ENCODE measurements at regions not wholly inside any gene's neighbourhood (a gene's known extent, or its start where the extent isn't known, plus 50 kb on each side); places are given as distances from the start of the nearest gene placed in this dataset.
"Not testable (repeated sequence)": the region's sequence is repeated elsewhere in the genome, so short reads cannot be mapped to it uniquely, and the experiment has no call there.

DNA sequence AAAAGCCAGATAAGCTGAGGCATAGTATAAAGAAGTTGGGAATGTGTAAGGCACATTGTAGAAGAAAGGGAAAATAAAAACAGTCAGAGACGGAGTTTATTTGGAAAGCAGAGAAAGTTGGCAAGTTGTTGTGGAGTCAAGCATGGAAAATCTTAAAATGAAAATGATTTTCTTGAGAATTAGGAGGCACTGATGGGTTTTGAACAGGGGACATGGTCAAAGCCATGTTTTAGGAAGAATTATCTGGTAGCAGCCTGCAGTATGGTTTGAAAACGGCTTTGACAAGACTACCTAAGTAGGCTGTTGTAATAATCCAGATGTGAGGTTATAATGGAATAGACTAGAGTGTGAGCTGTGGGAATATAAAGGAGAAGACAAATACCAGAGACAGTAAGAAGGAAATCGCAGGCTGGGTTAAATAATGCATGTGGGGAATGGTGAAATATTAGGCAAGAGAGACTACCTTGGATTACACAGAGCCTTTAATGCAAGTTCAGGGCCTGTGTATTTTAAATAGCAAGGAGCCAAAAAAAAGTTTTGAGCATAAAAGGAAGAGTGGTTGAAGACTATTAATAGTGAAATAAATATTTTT, 130.4 kb upstream of the MEOX2 start:
- Histone ChIP-seq H3K9me3 (ENCODE audit: control insufficient read depth, insufficient read depth, low read length) (no peaks in the 10 kb centered on the region), H3K79me2 (ENCODE audit: control insufficient read depth, low read length) (no peaks in the 10 kb centered on the region), H3K4me2 (ENCODE audit: low read length) (no peak overlapping the region), H3K4me3 (ENCODE audit: low read length) (no peak overlapping the region), H3K27ac (ENCODE audit: low read depth, low read length) (no peak overlapping the region), H3K36me3 (ENCODE audit: control insufficient read depth, low read length) (no peaks in the 10 kb centered on the region), H4K20me1 (ENCODE audit: control insufficient read depth, insufficient read depth, low read depth, low read length) (no peaks in the 10 kb centered on the region), H3K27me3 (ENCODE audit: control insufficient read depth, low read length) (no peaks in the 10 kb centered on the region), H3F3A (ENCODE audit: control insufficient read depth, insufficient read depth) (no peaks in the 10 kb centered on the region), H3K9me2 (replicated peaks; ENCODE audit: control insufficient read depth, low read length) (no peaks in the 10 kb centered on the region), H3K4me1 (ENCODE audit: control insufficient read depth, low read length) (no peaks in the 10 kb centered on the region)
- no peak for TF ChIP-seq EZH2phosphoT487 (IDR thresholded peaks at IDR 0.05; ENCODE audit: borderline replicate concordance, low read length)
- no peak for TF ChIP-seq CTCF (IDR thresholded peaks at IDR 0.05; ENCODE audit: low read depth, low read length, poor library complexity, severe bottlenecking)

GRCh38 chr7:15813448-15813847, 127.0 kb upstream of the MEOX2 start:
- no peaks in the 10 kb centered on the region for H3F3A ChIP-seq (ENCODE audit: control insufficient read depth, insufficient read depth)
- H3K4me1 ChIP-seq (ENCODE audit: control insufficient read depth, low read length) = no peaks in the 10 kb centered on the region
- H3K27ac ChIP-seq (ENCODE audit: low read depth, low read length) = no peak overlapping the region
- H3K27me3 ChIP-seq (ENCODE audit: control insufficient read depth, low read length) = no peaks in the 10 kb centered on the region
- no peaks in the 10 kb centered on the region for H3K9me3 ChIP-seq (ENCODE audit: control insufficient read depth, insufficient read depth, low read length)
- no peak overlapping the region for H3K4me3 ChIP-seq (ENCODE audit: low read length)
- no peak for TF ChIP-seq EZH2phosphoT487 (IDR thresholded peaks at IDR 0.05; ENCODE audit: borderline replicate concordance, low read length)
- no peak for TF ChIP-seq CTCF (IDR thresholded peaks at IDR 0.05; ENCODE audit: low read depth, low read length, poor library complexity, severe bottlenecking)
- no peaks in the 10 kb centered on the region; the same call in 1 of the 2 replicates for H3K9me2 ChIP-seq (replicated peaks; ENCODE audit: control insufficient read depth, low read length)
- H3K79me2 ChIP-seq (ENCODE audit: control insufficient read depth, low read length) = no peaks in the 10 kb centered on the region
- no peaks in the 10 kb centered on the region for H4K20me1 ChIP-seq (ENCODE audit: control insufficient read depth, insufficient read depth, low read depth, low read length)
- H3K4me2 ChIP-seq (ENCODE audit: low read length) = no peak overlapping the region
- H3K36me3 ChIP-seq (ENCODE audit: control insufficient read depth, low read length) = no peaks in the 10 kb centered on the region

DNA sequence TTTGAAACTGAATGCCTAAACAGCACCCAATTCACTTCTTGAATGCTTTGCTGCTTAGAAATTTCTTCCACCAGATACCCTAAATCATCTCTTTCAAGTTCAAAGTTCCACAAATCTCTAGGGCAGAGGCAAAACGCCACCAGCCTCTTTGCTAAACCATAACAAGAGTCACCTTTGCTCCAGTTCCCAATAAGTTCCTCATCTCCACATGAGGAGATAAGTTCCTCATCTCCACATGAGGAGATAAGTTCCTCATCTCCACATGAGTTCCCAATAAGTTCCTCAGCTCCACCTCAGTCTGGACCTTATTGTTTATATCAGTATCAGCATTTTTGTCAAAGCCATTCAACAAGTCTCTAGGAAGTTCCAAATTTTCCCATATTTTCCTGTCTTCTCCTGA, 123.9 kb upstream of the MEOX2 start:
- not testable (repeated sequence) for H3K9me2 ChIP-seq (replicated peaks; ENCODE audit: control insufficient read depth, low read length); H3K27ac ChIP-seq (ENCODE audit: low read depth, low read length); H3K9me3 ChIP-seq (ENCODE audit: control insufficient read depth, insufficient read depth, low read length); H3K4me2 ChIP-seq (ENCODE audit: low read length); H3K4me3 ChIP-seq (ENCODE audit: low read length); H3K36me3 ChIP-seq (ENCODE audit: control insufficient read depth, low read length); H3K4me1 ChIP-seq (ENCODE audit: control insufficient read depth, low read length); H3K79me2 ChIP-seq (ENCODE audit: control insufficient read depth, low read length); H3F3A ChIP-seq (ENCODE audit: control insufficient read depth, insufficient read depth); H3K27me3 ChIP-seq (ENCODE audit: control insufficient read depth, low read length); H4K20me1 ChIP-seq (ENCODE audit: control insufficient read depth, insufficient read depth, low read depth, low read length)

DNA sequence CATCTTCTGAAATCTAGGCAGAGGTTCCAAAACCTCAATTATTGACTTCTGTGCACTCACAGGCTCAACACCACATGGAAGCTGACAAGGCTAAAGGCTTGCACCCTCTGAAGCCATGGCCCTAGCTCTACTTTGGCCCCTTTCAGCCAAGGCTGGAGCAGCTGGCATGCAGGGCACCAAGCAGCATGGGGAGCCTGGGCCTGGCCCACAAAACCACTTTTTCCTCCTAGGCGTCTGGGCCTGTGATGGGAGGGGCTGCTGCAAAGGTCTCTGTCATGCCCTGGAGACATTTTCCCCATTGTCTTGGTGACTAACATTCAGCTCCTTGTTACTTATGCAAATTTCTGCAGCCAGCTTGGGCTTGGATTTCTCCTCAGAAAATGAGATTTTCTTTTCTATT, 123.5 kb upstream of the MEOX2 start:
- not testable (repeated sequence) for H3K9me3 ChIP-seq (ENCODE audit: control insufficient read depth, insufficient read depth, low read length); H3K4me1 ChIP-seq (ENCODE audit: control insufficient read depth, low read length)

More for the DNA sequence above, 123.5 kb upstream of the MEOX2 start:
- H3K4me3 ChIP-seq (ENCODE audit: low read length); H3K79me2 ChIP-seq (ENCODE audit: control insufficient read depth, low read length); H3F3A ChIP-seq (ENCODE audit: control insufficient read depth, insufficient read depth); H3K27ac ChIP-seq (ENCODE audit: low read depth, low read length); H3K9me2 ChIP-seq (replicated peaks; ENCODE audit: control insufficient read depth, low read length); H3K27me3 ChIP-seq (ENCODE audit: control insufficient read depth, low read length); H3K36me3 ChIP-seq (ENCODE audit: control insufficient read depth, low read length); H3K4me2 ChIP-seq (ENCODE audit: low read length); H4K20me1 ChIP-seq (ENCODE audit: control insufficient read depth, insufficient read depth, low read depth, low read length): not testable (repeated sequence)

Measured in DOHH2 (cell line).